CD4-positive, alpha-beta T cell treated with Interleukin-1 beta for 1 hour (primary cell): ENCODE measurements at regions not wholly inside any gene's neighbourhood (a gene's known extent, or its start where the extent isn't known, plus 50 kb on each side); places are given as distances from the start of the nearest gene placed in this dataset.
"Not testable (repeated sequence)": the region's sequence is repeated elsewhere in the genome, so short reads cannot be mapped to it uniquely, and the experiment has no call there.

ENCODE experiments used
- DNase-seq, 2 donors: peaks; one replicate each; pipeline ENCODE4 v3.0.0-alpha.2; 2020 to 2022

DNA sequence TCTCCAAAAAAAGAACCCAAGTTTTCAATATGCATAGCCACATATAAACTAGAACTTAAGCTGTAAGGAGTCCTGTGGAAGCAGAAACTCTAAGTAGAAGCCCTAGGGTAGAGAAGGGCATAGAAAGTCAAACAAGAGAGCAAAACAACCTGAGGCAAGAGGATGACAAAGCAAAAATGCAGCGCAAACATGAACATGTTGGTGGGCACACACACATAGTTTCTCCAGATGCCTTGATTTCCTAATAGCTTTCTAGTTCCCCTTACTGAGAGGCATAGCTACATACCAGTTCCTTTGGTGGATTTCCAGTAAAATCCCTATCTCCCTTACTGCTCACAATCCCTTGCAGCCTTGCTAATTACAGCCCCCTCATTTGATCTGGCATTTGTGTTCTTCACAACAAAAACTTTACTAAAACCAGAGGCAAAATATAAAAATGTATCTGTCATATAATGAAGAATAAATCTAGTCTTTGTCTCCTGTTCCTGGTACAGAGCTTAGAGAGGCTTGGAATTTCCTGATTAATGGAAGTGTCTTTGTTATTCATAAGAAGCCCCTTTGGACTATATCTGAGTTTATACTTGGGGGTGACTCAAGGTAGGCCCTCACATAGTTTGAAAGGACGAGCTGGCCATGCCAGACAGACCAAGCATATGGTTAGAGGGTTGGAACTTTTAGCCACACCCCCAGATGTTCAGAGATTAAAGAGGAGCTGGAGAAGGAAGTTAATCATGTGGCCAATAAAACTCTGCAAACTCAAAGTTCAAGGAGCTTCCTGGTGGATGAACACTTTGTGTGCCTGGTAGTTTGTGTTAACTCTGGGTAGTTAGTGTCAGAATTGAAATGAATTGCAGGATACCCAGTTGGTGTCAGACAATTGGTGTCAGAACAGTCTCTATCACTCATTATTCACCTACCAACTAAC is 52.7 kb upstream of the ZCCHC13 start:
- DNase-seq, result no peak

DNA sequence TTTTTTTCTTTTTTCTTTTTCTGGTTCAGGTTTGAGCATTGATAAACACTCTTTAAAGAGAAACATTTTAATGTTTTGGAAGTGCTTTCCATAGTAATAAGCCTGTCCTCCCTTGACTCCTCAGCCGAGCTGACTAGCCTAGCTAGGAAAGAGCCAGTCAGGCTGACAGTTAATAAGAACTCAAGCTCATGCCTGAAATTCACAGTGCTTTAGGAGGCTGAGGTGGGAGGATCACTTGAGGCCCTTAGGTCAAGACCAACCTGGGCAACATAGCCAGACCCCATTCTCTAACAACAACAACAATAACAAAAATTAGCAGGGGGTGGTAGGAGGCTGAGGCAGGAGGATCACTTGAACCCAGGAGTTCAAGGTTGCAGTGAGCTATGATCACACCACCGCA is 53.4 kb upstream of the ZCCHC13 start:
- no peak for DNase-seq

DNA sequence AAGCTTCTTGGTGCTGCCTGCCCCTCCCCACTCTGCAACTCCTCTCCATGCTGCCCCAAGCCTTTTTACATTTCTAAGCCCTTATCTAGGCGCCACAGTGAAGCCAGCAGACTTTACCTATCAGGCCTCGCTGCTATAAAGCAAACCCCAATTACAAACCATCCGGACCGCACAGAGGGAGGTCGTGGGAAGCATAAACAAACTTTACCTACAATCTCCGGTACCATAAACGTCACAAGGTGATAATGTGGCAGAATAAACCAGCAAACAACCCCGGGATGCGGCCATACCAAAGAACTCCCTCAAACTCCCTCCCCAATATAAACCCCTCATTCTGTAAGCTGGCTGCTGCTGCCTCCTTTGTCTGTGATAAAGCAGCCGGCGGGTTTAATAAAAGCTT is 54.0 kb upstream of the ZCCHC13 start:
- DNase-seq, result no peak

DNA sequence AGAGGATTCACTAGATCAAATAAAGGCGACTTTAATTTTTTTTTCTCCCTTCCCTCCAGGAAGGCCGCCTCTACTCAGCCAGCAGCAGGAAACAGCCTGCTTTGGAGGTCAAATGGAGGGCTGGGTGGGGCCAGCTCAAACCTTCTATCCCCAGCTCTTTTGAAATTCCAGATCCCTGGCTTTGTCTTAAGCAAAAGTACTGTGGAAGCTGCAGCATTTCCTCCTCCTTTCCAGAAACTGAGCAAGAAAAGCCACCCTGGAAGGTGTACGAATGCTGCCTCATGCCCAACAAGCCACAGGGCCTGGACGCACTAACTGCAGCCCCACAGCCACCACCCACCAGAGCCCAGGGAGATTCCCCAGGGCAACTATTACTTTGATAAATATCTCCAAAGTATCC is 55.1 kb upstream of the ZCCHC13 start:
- DNase-seq, result no peak

DNA sequence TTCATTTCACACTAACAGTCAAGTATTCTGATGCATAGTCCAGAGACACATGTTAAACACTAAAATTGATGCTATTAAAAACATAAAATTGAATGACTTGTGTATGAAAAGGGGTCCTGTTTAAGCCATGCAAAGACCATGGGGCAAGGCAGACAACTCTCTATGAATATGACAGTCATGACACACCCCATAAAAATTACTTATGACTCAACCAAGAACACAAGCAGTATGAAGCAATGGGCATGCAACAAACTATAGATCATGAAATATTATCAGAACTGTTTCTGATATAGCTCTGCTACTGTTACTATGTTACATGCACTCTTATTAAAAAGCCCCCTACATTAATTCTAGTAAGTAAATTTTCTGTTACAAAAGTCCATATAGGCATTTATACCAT is 57.5 kb upstream of the ZCCHC13 start:
- no peak for DNase-seq

DNA sequence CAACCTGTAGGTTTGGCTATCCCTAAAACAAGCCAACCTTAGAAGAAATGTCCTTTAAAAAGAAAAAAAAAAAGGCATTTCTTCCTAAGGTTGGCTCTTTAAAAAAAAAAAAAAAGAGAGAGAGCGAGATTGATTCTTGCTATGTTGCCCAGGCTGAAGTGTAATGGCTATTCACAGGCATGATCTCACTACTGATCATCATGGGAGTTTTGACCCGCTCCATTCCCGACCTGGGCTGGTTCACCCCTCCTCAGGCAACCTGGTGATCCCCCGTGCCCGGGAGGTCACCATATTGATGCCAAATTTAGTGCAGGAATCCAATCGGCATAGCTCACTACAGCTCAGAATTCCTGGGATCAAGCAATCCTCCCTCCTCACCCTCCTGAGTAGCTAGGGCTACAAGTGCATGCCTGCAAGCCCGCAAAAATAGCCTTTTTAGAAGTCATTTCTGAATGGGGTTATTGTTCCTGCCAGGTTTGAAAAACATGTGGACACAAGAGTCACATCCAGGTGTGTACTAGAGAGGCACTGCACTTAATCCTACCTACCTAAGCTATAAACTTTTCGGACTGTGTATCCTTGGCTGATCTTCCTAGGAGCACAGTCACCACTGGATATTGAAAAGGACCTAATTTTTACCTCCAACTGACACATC is 61.4 kb upstream of the ZCCHC13 start:
- no peak for DNase-seq

DNA sequence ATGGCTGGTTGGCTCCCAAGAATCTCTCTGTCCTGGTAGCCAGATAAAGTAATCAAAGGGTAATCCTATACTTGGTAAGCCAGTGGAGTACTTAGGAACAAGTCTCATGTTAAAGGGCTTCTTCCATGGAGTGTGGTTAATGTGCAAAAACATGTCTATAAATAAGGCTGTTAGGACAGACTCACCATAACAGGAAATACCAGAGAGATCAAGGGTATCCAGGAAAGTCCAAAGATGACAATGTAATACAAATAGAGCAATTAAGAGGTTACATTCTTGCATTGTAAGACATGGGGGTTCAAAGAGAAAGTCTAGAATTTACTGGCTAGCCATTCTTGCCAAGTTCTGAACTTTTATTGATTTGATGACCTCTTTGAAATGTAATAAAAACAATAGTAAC is 61.9 kb upstream of the ZCCHC13 start:
- DNase-seq, result no peak

DNA sequence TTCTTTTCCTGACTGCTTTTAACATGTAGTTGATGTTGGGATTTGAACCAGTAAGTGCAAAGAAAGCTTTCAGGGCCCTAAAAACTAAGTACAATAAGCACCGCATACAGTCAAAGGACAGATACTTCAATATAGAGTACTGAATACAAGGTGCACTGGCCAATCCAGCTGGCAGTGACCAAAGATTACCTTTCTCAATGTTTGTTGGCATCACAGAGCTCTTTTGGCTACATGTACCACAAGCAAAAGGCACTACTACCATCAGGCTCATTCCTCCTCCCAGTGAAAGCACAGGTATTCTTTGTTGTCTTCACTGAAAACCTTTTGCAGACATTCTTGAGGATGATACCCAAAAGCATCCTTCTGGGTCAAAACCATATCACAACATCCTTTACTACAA is 65.2 kb upstream of the ZCCHC13 start:
- no peak for DNase-seq

DNA sequence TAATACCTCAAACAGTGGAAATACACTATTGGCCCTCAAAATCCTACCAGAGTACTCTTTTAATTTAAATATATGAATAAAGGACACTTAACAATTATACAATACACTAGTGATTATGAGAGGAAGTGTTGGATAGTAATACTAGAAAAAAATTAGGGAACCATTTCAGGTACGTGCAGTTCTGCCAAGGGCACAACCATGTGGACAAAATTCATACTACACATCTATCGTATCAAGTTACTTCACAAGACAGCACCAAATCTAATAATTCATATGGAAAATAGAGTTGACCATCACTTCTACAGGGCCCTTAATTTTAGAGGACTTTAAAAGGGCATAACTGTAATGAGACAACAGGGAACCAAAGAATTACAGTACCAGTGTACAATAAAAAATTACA is 69.2 kb upstream of the ZCCHC13 start:
- no peak for DNase-seq

DNA sequence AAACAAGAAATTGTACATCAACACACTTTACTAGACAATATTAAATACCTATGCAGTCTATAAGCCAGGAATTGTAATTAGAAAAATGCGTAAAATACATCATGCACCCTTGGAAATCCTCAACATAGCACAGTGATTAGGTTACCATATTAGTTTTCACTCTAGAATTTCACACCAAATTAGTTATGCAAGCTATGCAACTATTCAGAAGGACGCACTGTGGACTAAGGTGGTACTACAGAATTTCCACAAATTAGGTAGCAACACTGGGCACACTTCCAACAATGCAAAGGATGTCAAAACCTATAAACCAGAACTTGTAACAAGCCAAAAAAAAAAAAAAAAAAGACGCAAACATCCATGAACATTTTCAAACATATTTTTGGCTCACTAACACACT is 71.1 kb upstream of the ZCCHC13 start:
- DNase-seq, result no peak

DNA sequence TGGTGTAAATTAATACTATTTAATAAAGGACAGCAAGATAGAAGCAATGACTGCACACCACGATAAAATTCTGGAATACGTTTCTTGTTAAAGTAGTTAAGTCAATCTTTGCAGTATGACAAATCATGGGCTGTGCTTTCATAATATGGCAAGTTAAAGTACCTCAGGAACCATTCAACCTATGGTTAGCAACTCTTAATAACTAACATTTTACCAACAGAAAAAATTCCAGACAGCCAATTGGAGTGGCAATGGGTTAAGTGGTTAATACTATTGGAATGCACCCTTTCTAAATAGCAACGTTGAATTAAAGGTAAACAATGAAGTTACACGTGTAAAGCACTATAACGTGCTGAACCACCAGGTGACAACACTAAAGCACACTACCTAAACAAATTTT is 72.4 kb upstream of the ZCCHC13 start:
- no peak for DNase-seq

DNA sequence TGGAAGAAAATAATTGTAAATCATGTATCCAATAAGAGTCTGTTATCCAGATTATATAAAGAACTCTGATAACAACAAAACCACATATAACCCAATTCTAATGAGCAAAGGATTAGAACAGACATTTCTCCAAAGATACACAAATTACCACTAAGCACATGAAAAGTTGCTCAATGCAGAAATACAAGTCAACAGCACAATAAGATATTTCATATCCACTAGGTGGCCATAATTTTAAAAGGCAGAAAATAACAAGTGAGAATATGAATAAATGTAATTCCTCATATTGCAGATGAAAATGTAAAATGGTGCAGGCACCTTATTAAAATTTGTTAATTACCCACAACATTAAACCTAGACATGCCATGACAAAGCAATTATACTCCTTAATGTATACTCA is 73.9 kb upstream of the ZCCHC13 start:
- DNase-seq, result no peak

DNA sequence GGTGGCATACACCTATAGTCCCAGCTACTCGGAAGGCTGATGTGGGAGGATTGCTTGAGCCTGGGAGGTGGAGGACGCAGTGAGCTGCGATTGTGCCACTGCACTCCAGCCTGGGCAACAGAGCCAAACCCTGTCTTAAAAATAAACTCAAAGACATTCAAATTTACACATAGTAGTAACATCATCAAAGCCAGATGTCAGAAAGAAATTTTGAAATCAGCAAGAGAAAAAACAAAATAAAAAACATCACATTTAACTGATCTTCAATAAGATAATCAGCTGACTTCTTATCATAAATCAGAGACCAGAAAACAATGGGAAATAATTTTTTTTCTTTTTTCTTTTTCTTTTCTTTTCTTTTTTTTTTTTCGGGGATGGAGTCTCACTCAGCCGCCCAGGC is 78.9 kb upstream of the ZCCHC13 start:
- DNase-seq, result no peak

DNA sequence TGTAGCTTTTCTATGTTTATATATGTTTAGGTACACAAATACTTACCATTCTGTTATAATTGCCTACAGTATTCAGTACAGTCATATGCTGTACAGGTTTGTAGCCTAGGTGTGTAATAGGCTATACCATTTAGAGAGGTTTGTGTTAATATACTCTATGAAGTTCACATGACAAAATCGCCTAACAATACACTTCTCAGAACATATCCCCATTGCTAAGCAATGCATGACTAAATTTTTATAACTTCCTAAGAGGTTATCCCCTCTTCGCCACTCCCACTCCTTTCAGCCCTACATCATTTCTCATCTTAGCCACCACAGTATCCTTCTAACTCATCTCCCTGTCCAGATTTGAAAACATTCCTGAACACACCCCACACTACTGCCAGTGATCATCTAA is 83.7 kb upstream of the ZCCHC13 start:
- no peak for DNase-seq

DNA sequence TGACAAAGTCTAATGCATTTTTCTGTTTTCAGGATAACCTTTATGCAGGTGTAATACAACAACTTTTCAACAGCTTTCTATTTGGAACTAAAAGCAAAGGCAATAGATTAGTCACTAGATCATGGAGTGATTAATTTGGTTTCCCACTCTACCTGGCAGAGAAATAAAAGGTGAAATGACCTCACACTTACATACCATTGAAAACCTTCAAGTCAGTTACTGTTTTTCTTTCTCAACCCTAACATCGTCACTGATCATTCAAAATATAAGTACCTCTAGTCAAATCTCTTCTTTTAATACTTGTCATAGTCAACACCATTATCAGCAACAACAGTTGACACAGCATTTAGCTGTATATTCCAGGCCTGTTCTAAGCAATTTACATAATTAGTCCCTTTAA is 85.1 kb upstream of the ZCCHC13 start:
- no peak for DNase-seq

DNA sequence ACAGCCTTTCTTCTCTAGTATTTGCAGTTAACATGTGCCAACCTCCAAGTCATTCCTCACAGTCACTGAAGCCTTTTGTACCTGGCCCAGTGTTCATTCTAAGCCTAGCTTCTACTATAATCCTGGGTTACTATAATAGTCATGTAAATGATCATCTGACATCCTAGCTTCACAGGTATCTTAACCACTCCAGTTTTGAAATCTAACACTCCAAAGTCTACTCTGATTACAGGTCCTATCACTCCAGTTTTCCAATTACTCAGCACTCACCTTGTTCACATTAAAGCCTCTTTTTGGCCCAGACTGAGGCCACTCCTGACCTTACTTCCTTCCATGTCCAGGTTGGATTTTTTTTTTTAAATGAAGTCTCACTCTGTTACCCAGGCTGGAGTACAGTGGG is 87.6 kb upstream of the ZCCHC13 start:
- DNase-seq, result no peak

DNA sequence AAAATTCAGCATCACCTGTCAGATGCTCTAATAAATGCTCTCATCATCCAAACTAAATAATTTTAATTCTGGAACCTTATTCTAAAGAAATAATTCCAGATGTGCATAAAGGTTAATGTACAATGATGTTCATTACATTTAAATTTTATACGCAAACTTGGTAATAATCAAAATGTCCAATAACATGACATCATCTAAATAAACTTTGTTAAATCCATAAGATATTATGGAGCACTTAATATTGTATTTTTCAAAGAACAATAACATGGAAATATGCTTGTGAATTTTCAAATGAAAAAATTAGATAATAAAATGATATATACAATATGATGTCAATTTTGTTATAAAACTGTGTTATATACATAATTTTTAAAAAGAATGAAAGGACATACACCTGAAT is 92.1 kb upstream of the ZCCHC13 start:
- no peak for DNase-seq

DNA sequence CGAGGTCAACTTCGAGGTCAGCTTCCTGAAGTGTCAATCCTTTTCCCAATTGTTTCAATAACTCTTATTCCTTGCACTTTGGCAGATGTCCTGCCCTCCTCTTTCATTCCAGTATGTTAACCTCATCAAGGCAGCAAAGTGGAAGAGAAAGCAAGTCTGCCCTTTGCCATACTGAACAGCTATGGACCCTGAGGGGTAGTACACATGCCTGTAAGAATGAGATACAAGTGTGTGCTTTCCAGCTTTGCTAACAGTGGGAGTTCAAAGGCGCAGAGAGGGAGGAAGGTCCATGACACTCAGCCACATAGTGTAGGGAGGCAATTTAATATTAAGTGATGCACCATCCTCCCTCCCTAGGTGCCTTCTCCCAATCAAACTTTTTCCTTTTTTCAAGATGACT is 96.4 kb upstream of the ZCCHC13 start:
- no peak for DNase-seq

DNA sequence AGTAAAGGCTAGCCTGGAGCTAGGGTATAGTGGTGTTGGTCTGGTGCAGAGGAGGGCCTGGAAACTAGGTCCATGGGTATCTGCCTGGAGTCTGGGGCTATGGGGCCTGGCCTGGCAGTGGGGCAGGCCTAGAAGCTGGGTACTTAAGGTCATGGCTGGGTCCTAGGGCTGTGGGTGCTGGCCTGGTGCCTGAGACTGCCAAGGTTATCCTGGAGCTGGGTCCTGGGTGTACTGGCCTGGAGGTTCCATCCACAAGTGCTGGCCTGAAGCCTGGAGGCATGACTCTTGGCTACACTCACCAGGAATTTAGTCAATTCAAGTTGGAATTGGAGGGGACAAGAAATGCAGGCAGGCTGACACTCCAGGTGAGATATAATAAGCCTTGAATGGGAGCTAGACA is 108.4 kb upstream of the ZCCHC13 start:
- no peak for DNase-seq

DNA sequence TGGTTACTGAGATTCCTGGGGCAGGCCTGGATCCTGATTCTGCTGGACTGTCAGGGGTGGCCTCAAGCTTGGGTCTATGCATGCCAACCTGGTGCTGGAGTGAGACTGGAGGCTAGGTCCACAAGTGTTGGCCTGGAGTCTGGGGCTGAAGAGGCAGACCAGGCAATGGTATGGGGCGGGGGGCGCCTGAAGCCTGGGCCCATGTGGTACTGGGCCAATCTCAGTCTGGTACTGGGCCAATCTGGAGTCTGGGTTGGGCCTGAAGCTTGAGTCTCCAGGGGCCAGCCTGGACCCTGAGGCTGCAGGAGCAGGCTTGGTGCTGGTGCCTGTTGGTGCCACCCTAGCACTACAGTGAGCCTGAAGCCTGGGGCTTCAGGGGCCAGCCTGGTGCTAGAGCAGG is 108.9 kb upstream of the ZCCHC13 start:
- no peak for DNase-seq

DNA sequence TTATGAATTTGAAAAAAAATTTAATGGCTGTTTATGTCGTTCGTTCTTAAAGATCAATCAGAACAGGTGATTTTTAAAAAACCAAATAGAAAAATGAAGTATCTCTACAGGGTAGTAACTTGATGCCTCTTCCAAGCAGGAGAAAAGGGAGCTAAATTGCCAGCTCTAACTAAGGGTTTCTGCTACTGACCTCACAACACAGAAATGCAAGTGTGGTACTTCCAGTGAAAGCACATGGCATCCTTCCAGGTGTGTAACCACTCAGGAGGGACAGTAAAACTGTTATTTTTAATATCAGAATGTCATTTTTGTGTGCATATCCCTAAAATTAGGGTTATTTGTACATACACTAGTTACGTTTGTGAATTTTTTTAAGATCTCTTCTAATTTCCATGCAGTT is 116.8 kb upstream of the ZCCHC13 start:
- DNase-seq, result no peak

DNA sequence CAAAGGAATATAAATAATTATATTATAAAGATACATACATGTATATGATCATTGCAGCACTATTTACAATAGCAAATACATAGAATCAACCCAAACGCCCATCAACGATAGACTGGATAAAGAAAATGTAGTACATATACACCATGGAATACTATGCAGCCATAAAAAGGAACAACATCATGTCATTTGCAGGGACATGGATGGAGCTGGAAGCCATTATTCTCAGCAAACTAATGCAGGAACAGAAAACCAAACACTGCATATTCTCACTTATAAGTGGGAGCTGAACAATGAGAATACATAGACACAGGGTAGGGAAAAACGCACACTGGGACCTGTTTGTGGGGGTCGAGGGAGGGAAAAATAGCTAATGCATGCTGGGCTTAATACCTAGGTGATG is 120.9 kb upstream of the ZCCHC13 start:
- not testable (repeated sequence) for DNase-seq

DNA sequence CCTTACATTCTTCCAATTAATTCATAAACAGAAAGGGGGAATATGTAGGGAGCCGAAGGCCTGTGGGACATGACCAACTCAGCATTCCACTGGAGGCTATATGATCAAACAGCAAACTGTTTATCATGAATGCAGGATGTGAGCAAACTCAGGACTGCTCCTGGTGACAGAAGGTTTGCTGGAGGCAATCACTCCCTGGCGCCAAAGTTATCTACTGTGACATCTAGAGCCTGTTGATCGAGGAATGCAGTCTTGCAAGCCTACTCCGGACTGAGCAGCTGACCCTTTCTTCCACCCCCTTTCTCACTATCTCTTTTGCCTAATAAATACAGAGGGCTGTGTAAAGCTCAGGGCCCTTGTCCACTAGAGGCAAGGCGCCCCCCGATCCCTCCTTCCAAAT is 122.0 kb upstream of the ZCCHC13 start:
- DNase-seq, result not testable (repeated sequence)

DNA sequence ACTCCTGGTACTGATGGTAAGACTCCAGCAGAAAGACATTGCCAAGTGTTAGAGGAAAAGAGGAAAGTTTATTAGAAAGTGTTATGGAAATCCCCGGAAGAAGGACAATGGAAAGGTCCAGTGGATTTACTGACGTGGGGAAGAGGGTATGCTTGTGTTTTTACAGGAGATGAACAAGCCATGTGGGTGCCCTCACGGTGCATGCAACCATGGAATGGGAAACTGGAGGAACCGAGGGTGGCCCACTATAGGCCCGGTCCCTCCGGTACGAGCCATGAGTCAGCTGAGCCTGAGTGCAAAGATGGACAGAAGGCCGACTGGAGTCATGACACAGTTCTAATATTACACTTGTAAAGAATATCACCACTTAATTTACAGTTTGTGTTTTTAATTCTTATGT is 123.3 kb upstream of the ZCCHC13 start:
- DNase-seq, result no peak

DNA sequence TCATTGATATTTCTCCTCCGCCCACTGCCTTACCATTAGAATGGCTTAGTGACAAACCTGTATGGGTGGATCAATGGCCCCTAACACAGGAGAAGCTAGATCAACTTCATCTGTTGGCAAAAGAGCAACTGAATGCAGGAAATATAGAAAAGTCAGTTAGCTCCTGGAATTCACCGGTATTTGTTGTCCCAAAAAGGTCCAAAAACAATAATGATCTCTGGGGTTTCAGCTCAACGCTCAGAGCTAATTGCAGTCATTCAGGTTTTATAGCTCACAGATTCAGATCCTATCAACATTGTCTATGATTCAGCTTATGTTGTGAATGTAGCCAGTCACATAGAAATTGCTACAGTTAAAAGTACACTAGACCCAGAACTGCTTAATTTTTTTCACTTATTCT is 124.0 kb upstream of the ZCCHC13 start:
- DNase-seq, result no peak
